Mesendoderm (in vitro differentiated cells): ENCODE measurements at regions not wholly inside any gene's neighbourhood (a gene's known extent, or its start where the extent isn't known, plus 50 kb on each side); places are given as distances from the start of the nearest gene placed in this dataset.
"Not testable (repeated sequence)": the region's sequence is repeated elsewhere in the genome, so short reads cannot be mapped to it uniquely, and the experiment has no call there.

Source experiments
- DNase-seq: peaks from one replicate; pipeline ENCODE4 v3.0.0; 2013
- H2AK5ac ChIP-seq: 2 replicates; pipeline ENCODE4 v1.6.1; 2013; ENCODE audit warnings: low read length, inconsistent platforms
- H2BK120ac ChIP-seq: 2 replicates; pipeline ENCODE4 v1.6.1; 2013; ENCODE audit warnings: low read depth, mild to moderate bottlenecking, low read length, moderate library complexity, mixed read lengths
- H2BK15ac ChIP-seq: replicated peaks from 2 replicates; pipeline ENCODE4 v1.6.1; 2013; ENCODE audit warnings: low read depth, mild to moderate bottlenecking, moderate library complexity
- H2BK5ac ChIP-seq: 2 replicates; pipeline ENCODE4 v1.6.1; 2013; ENCODE audit warnings: low read length, inconsistent platforms
- H3K18ac ChIP-seq: 2 replicates; pipeline ENCODE4 v1.6.1; 2013; ENCODE audit warnings: mild to moderate bottlenecking, low read length, mixed read lengths
- H3K23ac ChIP-seq: one replicate; pipeline ENCODE4 v1.6.1; 2013; ENCODE audit warnings: low read length
- H3K27ac ChIP-seq: 2 replicates; pipeline ENCODE4 v1.5.1; 2013; ENCODE audit warnings: low read depth, mild to moderate bottlenecking, inconsistent platforms, low read length, moderate library complexity
- H3K27me3 ChIP-seq: 2 replicates; pipeline ENCODE4 v1.6.1; 2013; ENCODE audit warnings: low read length, control low read depth, mild to moderate bottlenecking, inconsistent platforms; ENCODE audit not compliant: insufficient read depth, poor library complexity
- H3K36me3 ChIP-seq: 2 replicates; pipeline ENCODE4 v1.6.1; 2013; ENCODE audit warnings: low read length, inconsistent platforms; ENCODE audit not compliant: control insufficient read depth, insufficient read depth
- H3K4ac ChIP-seq: one replicate; pipeline ENCODE4 v1.6.1; 2013; ENCODE audit warnings: low read depth, mild to moderate bottlenecking, low read length, moderate library complexity
- H3K4me1 ChIP-seq: 2 replicates; pipeline ENCODE4 v1.6.1; 2013; ENCODE audit warnings: low read depth, low read length, inconsistent platforms; ENCODE audit not compliant: control insufficient read depth
- H3K4me2 ChIP-seq: 2 replicates; pipeline ENCODE4 v1.6.1; 2013; ENCODE audit warnings: low read length
- H3K4me3 ChIP-seq: 2 replicates; pipeline ENCODE4 v1.5.1; 2013; ENCODE audit warnings: mild to moderate bottlenecking, low read length
- H3K56ac ChIP-seq: one replicate; pipeline ENCODE4 v1.6.1; 2013; ENCODE audit warnings: low read length
- H3K79me1 ChIP-seq: 2 replicates; pipeline ENCODE4 v1.6.1; 2013; ENCODE audit warnings: low read length, inconsistent platforms
- H3K79me2 ChIP-seq: 2 replicates; pipeline ENCODE4 v1.6.1; 2013; ENCODE audit warnings: mild to moderate bottlenecking, low read length; ENCODE audit not compliant: control insufficient read depth, insufficient read depth
- H3K9ac ChIP-seq: 2 replicates; pipeline ENCODE4 v1.6.1; 2013; ENCODE audit warnings: low read length, inconsistent platforms
- H4K5ac ChIP-seq: one replicate; pipeline ENCODE4 v1.6.1; 2013; ENCODE audit warnings: low read length
- H4K8ac ChIP-seq: one replicate; pipeline ENCODE4 v1.6.1; 2013; ENCODE audit warnings: low read depth, mild to moderate bottlenecking, control low read depth, low read length, moderate library complexity
- WGBS: extraction: QIAGEN DNeasy Blood & Tissue Kit; methylation state at CpG from one replicate; pipeline ENCODE4 v1.1.7; 2013; ENCODE audit warnings: low lambda C conversion rate, missing lambda C conversion rate; ENCODE audit not compliant: insufficient coverage; ENCODE audit errors: extremely low coverage; 5-methylcytosine and 5-hydroxymethylcytosine counted together

DNA sequence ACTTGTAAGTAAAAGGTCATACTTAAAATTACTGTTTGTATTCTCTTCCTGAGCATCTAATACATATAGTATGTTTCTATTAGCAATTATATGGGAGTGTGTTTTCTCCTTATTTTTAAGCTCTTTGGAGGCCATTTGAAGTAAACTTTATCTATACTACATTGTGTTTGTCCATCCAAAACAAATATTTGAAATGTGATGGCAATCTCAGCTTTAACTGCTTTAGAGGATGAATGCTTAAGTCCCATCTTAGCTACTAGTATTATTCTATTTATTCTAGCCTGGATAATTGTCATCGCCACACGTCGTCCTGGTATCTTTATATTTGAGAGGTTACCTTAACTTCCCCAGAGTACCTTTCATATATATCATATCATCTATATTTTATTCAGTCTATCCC, 335.8 kb downstream of the NAF1 start:
- WGBS, result no CpG with 5 or more reads among the region's 3 CpGs
- Histone ChIP-seq H2BK5ac (no peak overlapping the region), H3K79me2 (no peaks in the 10 kb centered on the region), H3K36me3 (no peaks in the 10 kb centered on the region), H2BK15ac (no peak overlapping the region), H3K4me3 (no peak overlapping the region), H3K79me1 (no peaks in the 10 kb centered on the region), H3K18ac (no peak overlapping the region), H2AK5ac (no peak overlapping the region), H3K9ac (no peak overlapping the region), H4K5ac (no peak overlapping the region), H3K56ac (no peak overlapping the region), H3K27me3 (no peaks in the 10 kb centered on the region), H3K23ac (no peak overlapping the region), H3K4me2 (no peak overlapping the region), H3K4ac (no peak overlapping the region), H2BK120ac (no peak overlapping the region), H3K27ac (no peak overlapping the region), H4K8ac (no peak overlapping the region), H3K4me1 (no peaks in the 10 kb centered on the region)
- no peak for DNase-seq

DNA sequence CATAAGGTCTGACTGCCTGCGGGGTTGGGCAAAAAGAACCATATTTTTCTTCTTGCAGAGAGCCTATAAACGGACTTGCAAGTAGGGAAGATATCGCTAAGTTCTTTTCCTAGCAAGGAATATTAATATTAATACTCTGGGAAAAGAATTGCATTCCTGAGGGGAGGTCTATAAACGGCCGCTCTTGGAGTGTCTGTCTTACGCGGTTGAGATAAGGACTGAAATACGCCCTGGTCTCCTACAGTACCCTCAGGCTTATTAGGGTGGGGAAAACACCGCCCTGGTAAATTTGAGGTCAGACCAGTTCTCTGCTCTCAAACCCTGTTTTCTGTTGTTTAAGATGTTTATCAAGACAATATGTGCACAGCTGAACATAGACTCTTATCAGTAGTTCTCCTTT, 349.3 kb downstream of the NAF1 start:
- not testable (repeated sequence) for H3K36me3 ChIP-seq, H4K8ac ChIP-seq, H2BK15ac ChIP-seq, H2BK120ac ChIP-seq, H2BK5ac ChIP-seq, H3K79me1 ChIP-seq, H3K27me3 ChIP-seq, H4K5ac ChIP-seq, H3K18ac ChIP-seq, DNase-seq, H3K4me2 ChIP-seq, H3K4me1 ChIP-seq, H3K79me2 ChIP-seq, H3K56ac ChIP-seq, H3K27ac ChIP-seq, H3K4ac ChIP-seq, H2AK5ac ChIP-seq, H3K23ac ChIP-seq, H3K9ac ChIP-seq, H3K4me3 ChIP-seq
- WGBS, result no CpG with 5 or more reads among the region's 9 CpGs

DNA sequence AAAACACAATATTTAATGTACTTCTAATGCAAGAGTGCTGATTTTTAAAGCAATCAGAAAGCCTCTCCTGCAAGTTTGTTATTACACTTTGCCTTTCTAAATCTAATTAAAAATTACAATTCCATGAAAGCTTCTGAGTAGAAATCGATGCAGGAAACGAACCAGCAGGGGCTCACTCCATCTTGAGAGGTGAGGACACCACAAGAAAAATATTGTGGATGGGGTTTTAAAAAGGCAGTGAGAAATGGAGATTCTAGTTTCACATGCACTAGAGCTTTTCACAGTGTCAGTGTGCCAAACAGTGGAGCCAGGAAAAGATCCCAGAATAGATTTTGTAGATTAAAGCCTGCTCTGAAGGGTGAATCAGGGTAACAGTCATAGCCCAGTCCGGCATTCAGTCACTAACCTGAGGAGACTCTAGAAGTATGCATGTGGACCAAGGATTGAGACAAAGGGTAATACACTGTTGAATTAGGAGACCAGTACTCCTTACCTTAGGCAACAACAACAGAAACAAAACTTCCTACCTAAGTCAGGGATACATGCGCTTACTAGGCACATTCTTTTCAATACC, 362.3 kb downstream of the NAF1 start:
- Histone ChIP-seq H3K27me3 (no peaks in the 10 kb centered on the region), H3K36me3 (no peaks in the 10 kb centered on the region), H3K4me3 (no peak overlapping the region), H2BK120ac (no peak overlapping the region), H2BK15ac (no peak overlapping the region), H3K4me2 (no peak overlapping the region), H2AK5ac (no peak overlapping the region), H2BK5ac (no peak overlapping the region), H3K4ac (no peak overlapping the region), H3K56ac (no peak overlapping the region), H3K4me1 (no peaks in the 10 kb centered on the region), H3K23ac (no peak overlapping the region), H3K79me2 (no peaks in the 10 kb centered on the region), H3K79me1 (no peaks in the 10 kb centered on the region), H3K9ac (no peak overlapping the region), H4K8ac (no peak overlapping the region), H3K27ac (no peak overlapping the region), H4K5ac (no peak overlapping the region), H3K18ac (no peak overlapping the region)
- WGBS, result no CpG with 5 or more reads among the region's 4 CpGs
- DNase-seq, result no peak

DNA sequence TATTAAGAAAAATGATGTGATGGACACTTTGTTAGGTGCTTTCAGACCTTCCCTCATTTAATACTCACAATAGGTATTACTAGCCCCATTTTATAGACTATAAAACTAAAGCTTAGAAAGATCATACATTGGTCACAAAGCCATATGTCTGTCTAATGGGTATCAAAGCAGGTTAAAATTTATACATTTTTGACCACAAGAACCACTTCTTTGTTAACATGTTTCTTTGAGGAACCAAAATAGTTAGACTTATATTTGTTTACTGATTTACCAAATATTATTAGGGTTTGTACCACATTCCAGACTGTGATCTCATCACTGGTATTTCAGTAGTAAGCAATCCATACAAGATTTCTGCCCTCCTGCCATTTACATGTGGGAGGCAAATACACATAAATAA, 363.3 kb downstream of the NAF1 start:
- Histone ChIP-seq H3K9ac (no peak overlapping the region), H3K79me1 (no peaks in the 10 kb centered on the region), H3K4me3 (no peak overlapping the region), H3K4me1 (no peaks in the 10 kb centered on the region), H3K27me3 (no peaks in the 10 kb centered on the region), H3K56ac (no peak overlapping the region), H3K79me2 (no peaks in the 10 kb centered on the region), H4K8ac (no peak overlapping the region), H2AK5ac (no peak overlapping the region), H3K23ac (no peak overlapping the region), H3K4me2 (no peak overlapping the region), H2BK5ac (no peak overlapping the region), H3K36me3 (no peaks in the 10 kb centered on the region), H3K27ac (no peak overlapping the region), H3K4ac (no peak overlapping the region), H4K5ac (no peak overlapping the region), H2BK15ac (no peak overlapping the region), H3K18ac (no peak overlapping the region), H2BK120ac (no peak overlapping the region)
- DNase-seq, result no peak

DNA sequence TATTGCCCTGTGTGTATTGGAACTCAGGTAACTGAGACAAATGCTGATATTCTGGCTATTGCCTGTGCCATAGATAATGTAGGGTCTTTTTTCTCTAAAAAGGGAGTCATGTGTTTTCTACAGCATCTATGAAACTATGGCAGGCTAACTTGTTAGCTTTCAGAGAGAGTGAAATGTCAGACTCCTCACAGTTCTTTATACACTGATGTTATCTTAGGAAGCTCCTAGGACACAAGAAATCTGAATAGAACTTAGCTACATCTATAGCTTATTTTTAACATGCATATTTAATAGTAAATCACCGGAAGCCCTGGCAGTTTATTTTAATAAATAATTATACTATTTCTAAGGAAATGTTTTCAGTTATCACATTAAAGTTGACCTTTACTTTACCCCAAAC, 369.6 kb downstream of the NAF1 start:
- Histone ChIP-seq H2BK120ac (no peak overlapping the region), H2BK5ac (no peak overlapping the region), H3K27ac (no peak overlapping the region), H2AK5ac (no peak overlapping the region), H3K4me2 (no peak overlapping the region), H3K4me3 (no peak overlapping the region), H4K8ac (no peak overlapping the region), H3K27me3 (no peaks in the 10 kb centered on the region), H3K4me1 (no peaks in the 10 kb centered on the region), H2BK15ac (no peak overlapping the region), H4K5ac (no peak overlapping the region), H3K4ac (no peak overlapping the region), H3K18ac (no peak overlapping the region), H3K23ac (no peak overlapping the region), H3K56ac (no peak overlapping the region), H3K9ac (no peak overlapping the region), H3K79me2 (no peaks in the 10 kb centered on the region), H3K36me3 (no peaks in the 10 kb centered on the region), H3K79me1 (no peaks in the 10 kb centered on the region)
- no peak for DNase-seq
- WGBS, result no CpG with 5 or more reads among the region's 1 CpG

DNA sequence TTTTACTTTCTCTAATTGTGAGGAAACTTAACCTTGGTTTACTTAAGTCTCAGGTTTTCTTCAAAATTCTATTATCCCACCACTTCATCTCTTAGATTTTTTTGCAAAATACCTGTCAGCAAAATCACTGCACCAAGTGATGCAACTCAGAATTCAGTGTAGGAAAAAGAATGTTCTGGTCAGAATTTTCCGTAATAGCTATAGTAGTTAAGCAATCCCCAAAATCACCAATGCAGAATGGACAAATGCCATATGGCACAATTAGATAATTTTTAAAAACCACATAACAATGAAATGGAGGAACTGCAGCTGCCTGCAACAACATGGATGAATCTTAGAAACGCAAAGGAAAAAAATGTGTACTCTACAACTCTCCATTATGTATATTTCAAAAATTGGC, 373.1 kb downstream of the NAF1 start:
- H3K9ac ChIP-seq, result no peak overlapping the region
- no peaks in the 10 kb centered on the region for H3K79me1 ChIP-seq

More for the DNA sequence above, 373.1 kb downstream of the NAF1 start:
- H2BK15ac ChIP-seq, result no peak overlapping the region
- H3K4me1 ChIP-seq, result no peaks in the 10 kb centered on the region
- no peak overlapping the region for H3K18ac ChIP-seq
- H3K23ac ChIP-seq, result no peak overlapping the region
- H3K4me2 ChIP-seq, result no peak overlapping the region
- H2AK5ac ChIP-seq, result no peak overlapping the region
- no peak overlapping the region for H3K4me3 ChIP-seq
- H3K27me3 ChIP-seq, result no peaks in the 10 kb centered on the region
- WGBS, result no CpG with 5 or more reads among the region's 2 CpGs
- H2BK120ac ChIP-seq, result no peak overlapping the region
- H4K8ac ChIP-seq, result no peak overlapping the region
- DNase-seq, result no peak
- no peak overlapping the region for H4K5ac ChIP-seq
- no peak overlapping the region for H3K27ac ChIP-seq
- H3K4ac ChIP-seq, result no peak overlapping the region
- no peak overlapping the region for H2BK5ac ChIP-seq
- no peaks in the 10 kb centered on the region for H3K36me3 ChIP-seq
- H3K79me2 ChIP-seq, result no peaks in the 10 kb centered on the region
- H3K56ac ChIP-seq, result no peak overlapping the region
